Stimulated activated CD8-positive, alpha-beta memory T cell treated with anti-CD3 and anti-CD28 coated beads, Interleukin-7, amount 100 ng/mL, for 24 hours (primary cell): ENCODE measurements at regions not wholly inside any gene's neighbourhood (a gene's known extent, or its start where the extent isn't known, plus 50 kb on each side); places are given as distances from the start of the nearest gene placed in this dataset.

Experiments
- DNase-seq: peaks from one replicate; pipeline ENCODE4 v3.0.0-alpha.2; 2020; ENCODE audit warnings: low read depth

- no peak for DNase-seq
These were observed 1267.9 kb downstream of the MRPL39 start for GRCh38 chr21:24339406-24339805.

- DNase-seq = no peak
These were observed 1270.8 kb downstream of the MRPL39 start for GRCh38 chr21:24336491-24336890.

GRCh38 chr21:24323536-24323935 lies 1283.7 kb downstream of the MRPL39 start:
- DNase-seq = no peak

GRCh38 chr21:24316277-24316922 lies 1290.9 kb downstream of the MRPL39 start:
- DNase-seq = no peak

GRCh38 chr21:24310788-24311187 lies 1296.5 kb downstream of the MRPL39 start:
- no peak for DNase-seq

GRCh38 chr21:24308183-24308582 lies 1299.1 kb downstream of the MRPL39 start:
- DNase-seq = no peak

GRCh38 chr21:24302400-24302799 lies 1304.9 kb downstream of the MRPL39 start:
- DNase-seq = no peak

- DNase-seq = no peak
These were observed 1309.2 kb downstream of the MRPL39 start for GRCh38 chr21:24298040-24298439.

GRCh38 chr21:24294171-24294570 lies 1313.1 kb downstream of the MRPL39 start:
- DNase-seq = no peak

GRCh38 chr21:24290151-24290833 lies 1317.0 kb downstream of the MRPL39 start:
- DNase-seq = no peak

- no peak for DNase-seq
These were observed 1317.7 kb downstream of the MRPL39 start for GRCh38 chr21:24289539-24289938.

- no peak for DNase-seq
These were observed 1326.7 kb downstream of the MRPL39 start for GRCh38 chr21:24280596-24280995.

- DNase-seq = no peak
These were observed 1328.6 kb downstream of the MRPL39 start for GRCh38 chr21:24278711-24279110.

- DNase-seq = no peak
These were observed 1331.1 kb downstream of the MRPL39 start for GRCh38 chr21:24276204-24276603.

GRCh38 chr21:24275616-24276015 lies 1331.7 kb downstream of the MRPL39 start:
- DNase-seq = no peak

- DNase-seq = no peak
These were observed 1334.8 kb downstream of the MRPL39 start for GRCh38 chr21:24272521-24272938.

GRCh38 chr21:24265987-24266386 lies 1341.3 kb downstream of the MRPL39 start:
- no peak for DNase-seq

GRCh38 chr21:24260751-24261150 lies 1346.5 kb downstream of the MRPL39 start:
- no peak for DNase-seq

- no peak for DNase-seq
These were observed 1348.0 kb downstream of the MRPL39 start for GRCh38 chr21:24259241-24259640.

- DNase-seq = no peak
These were observed 1351.7 kb downstream of the MRPL39 start for GRCh38 chr21:24255591-24255990.

GRCh38 chr21:24225431-24225830 lies 1381.8 kb downstream of the MRPL39 start:
- no peak for DNase-seq

- DNase-seq = no peak
These were observed 1382.9 kb downstream of the MRPL39 start for GRCh38 chr21:24224422-24224821.

- DNase-seq = no peak
These were observed 1383.7 kb downstream of the MRPL39 start for GRCh38 chr21:24223624-24224023.

GRCh38 chr21:24222676-24223075 lies 1384.6 kb downstream of the MRPL39 start:
- DNase-seq = no peak
